Adrenal gland (tissue), 5 donors: ENCODE measurements at regions not wholly inside any gene's neighbourhood (a gene's known extent, or its start where the extent isn't known, plus 50 kb on each side); places are given as distances from the start of the nearest gene placed in this dataset.

ENCODE experiments used
- CTCF ChIP-seq, 6 experiments: fragments of 450-650 bp in 4 of 6; fragments of 200-600 bp in 2 of 6; sonication (generic) in 1 of 6; IDR thresholded peaks; 1 replicate in 5 of 6; 2 replicates in 1 of 6; pipeline versions ENCODE4 v1.5.1 to v1.8.0; 2016 to 2021; ENCODE audit warnings: antibody characterized with exemption in 6 of 6, mild to moderate bottlenecking in 2 of 6, moderate library complexity in 1 of 6
- POLR2A ChIP-seq, 2 donors: fragments of 450-650 bp; IDR thresholded peaks; one replicate each; pipeline ENCODE4 v1.6.1; 2017; ENCODE audit warnings: antibody characterized with exemption in 2 of 2, mild to moderate bottlenecking in 2 of 2, moderate library complexity in 1 of 2
- donor health status: DM: no; HTN: no; CAD: no.

- TF ChIP-seq CTCF (IDR thresholded peaks at IDR 0.05), result no peak
- TF ChIP-seq POLR2A (IDR thresholded peaks at IDR 0.05), result no peak
Measured at GRCh38 chr13:74868049-74868448, 613.9 kb downstream of the TBC1D4 start.
